ENCODE measurements at regions not wholly inside any gene's neighbourhood (a gene's known extent, or its start where the extent isn't known, plus 50 kb on each side); places are given as distances from the start of the nearest gene placed in this dataset.

- no peaks in the 10 kb centered on the region for H3K9me3 ChIP-seq
- no peak overlapping the region for H3K27ac ChIP-seq
- H3K36me3 ChIP-seq = no peaks in the 10 kb centered on the region
- no peak for ATAC-seq (ENCODE audit: insufficient number of reproducible peaks, low FRiP score, low read depth)
- no peak for TF ChIP-seq CTCF (IDR thresholded peaks at IDR 0.05)
- no peak for DNase-seq (ENCODE audit: low spot score)
- no peaks in the 10 kb centered on the region for H3K4me1 ChIP-seq (ENCODE audit: control insufficient read depth in 1 of 2, low read depth in 2 of 2)
- H3K27me3 ChIP-seq (replicated peaks; ENCODE audit: insufficient read depth) = no peaks in the 10 kb centered on the region
- H3K4me3 ChIP-seq = no peak overlapping the region
Measured at GRCh38 chr4:160675550-160675949, 1488.2 kb downstream of the FSTL5 start.

- no peak for ATAC-seq (ENCODE audit: insufficient number of reproducible peaks, low FRiP score, low read depth)
- H3K4me1 ChIP-seq (ENCODE audit: control insufficient read depth in 1 of 2, low read depth in 2 of 2) = no peaks in the 10 kb centered on the region
- H3K27ac ChIP-seq = no peak overlapping the region
- no peaks in the 10 kb centered on the region for H3K27me3 ChIP-seq (replicated peaks; ENCODE audit: insufficient read depth)
- no peak overlapping the region for H3K4me3 ChIP-seq
- TF ChIP-seq CTCF (IDR thresholded peaks at IDR 0.05) = no peak
- H3K36me3 ChIP-seq = no peaks in the 10 kb centered on the region
- DNase-seq (ENCODE audit: low spot score) = no peak
- no peaks in the 10 kb centered on the region for H3K9me3 ChIP-seq
Measured at GRCh38 chr4:160685729-160686128, 1478.1 kb downstream of the FSTL5 start.

- DNase-seq (ENCODE audit: low spot score) (no peak), ATAC-seq (ENCODE audit: insufficient number of reproducible peaks, low FRiP score, low read depth) (no peak)
- H3K27me3 ChIP-seq (replicated peaks; ENCODE audit: insufficient read depth) = no peaks in the 10 kb centered on the region
- H3K4me1 ChIP-seq (ENCODE audit: control insufficient read depth in 1 of 2, low read depth in 2 of 2) = no peaks in the 10 kb centered on the region
- no peaks in the 10 kb centered on the region for H3K36me3 ChIP-seq
- no peak overlapping the region for H3K4me3 ChIP-seq
- H3K9me3 ChIP-seq = no peaks in the 10 kb centered on the region
- no peak overlapping the region for H3K27ac ChIP-seq
- no peak for TF ChIP-seq CTCF (IDR thresholded peaks at IDR 0.05)
Measured at GRCh38 chr4:160701671-160702070, 1462.1 kb downstream of the FSTL5 start.

- ATAC-seq (ENCODE audit: insufficient number of reproducible peaks, low FRiP score, low read depth) = no peak
- H3K27ac ChIP-seq = no peak overlapping the region
Measured at GRCh38 chr4:160709026-160709425, 1454.8 kb downstream of the FSTL5 start.

GRCh38 chr4:160709546-160709945 lies 1454.3 kb downstream of the FSTL5 start:
- TF ChIP-seq CTCF (IDR thresholded peaks at IDR 0.05) = no peak
- Histone ChIP-seq H3K27me3 (replicated peaks; ENCODE audit: insufficient read depth) (no peaks in the 10 kb centered on the region), H3K4me1 (ENCODE audit: control insufficient read depth in 1 of 2, low read depth in 2 of 2) (no peaks in the 10 kb centered on the region), H3K9me3 (no peaks in the 10 kb centered on the region), H3K27ac (no peak overlapping the region), H3K4me3 (no peak overlapping the region), H3K36me3 (no peaks in the 10 kb centered on the region)
- no peak for ATAC-seq (ENCODE audit: insufficient number of reproducible peaks, low FRiP score, low read depth)
- no peak for DNase-seq (ENCODE audit: low spot score)

More at GRCh38 chr4:160709026-160709425, 1454.8 kb downstream of the FSTL5 start:
- H3K4me3 ChIP-seq = no peak overlapping the region
- no peaks in the 10 kb centered on the region for H3K4me1 ChIP-seq (ENCODE audit: control insufficient read depth in 1 of 2, low read depth in 2 of 2)
- no peaks in the 10 kb centered on the region for H3K36me3 ChIP-seq
- no peak for TF ChIP-seq CTCF (IDR thresholded peaks at IDR 0.05)
- no peak for DNase-seq (ENCODE audit: low spot score)
- no peaks in the 10 kb centered on the region for H3K9me3 ChIP-seq
- no peaks in the 10 kb centered on the region for H3K27me3 ChIP-seq (replicated peaks; ENCODE audit: insufficient read depth)

All from thoracic aorta (tissue), 2 donors.